ENCODE measurements at regions not wholly inside any gene's neighbourhood (a gene's known extent, or its start where the extent isn't known, plus 50 kb on each side); places are given as distances from the start of the nearest gene placed in this dataset.

DNA sequence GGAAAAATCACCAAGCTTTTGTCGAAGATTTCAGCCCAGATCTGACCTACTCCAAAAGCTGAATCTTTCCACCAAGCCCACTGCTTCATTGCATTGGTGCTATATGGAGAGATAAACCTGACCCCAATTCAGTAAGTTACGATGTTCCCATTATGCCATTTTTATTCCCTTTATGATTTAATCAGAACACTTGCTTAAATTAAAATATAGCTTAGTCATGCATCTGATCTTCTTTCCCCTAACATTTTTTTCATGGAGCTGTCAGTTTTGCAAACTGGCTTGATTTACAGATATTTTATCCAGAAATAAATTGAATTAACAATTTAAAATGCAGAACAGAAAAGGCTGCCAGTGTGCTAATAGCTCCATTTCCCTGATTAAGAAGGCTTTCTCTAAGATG lies 503.5 kb upstream of the C1orf87 start:
- TF ChIP-seq POLR2A (IDR thresholded peaks at IDR 0.05) (no peak), EP300 (IDR thresholded peaks at IDR 0.05) (no peak)

Data from tibial nerve (tissue), 3 donors.